HCT116 (cell line): ENCODE measurements at regions not wholly inside any gene's neighbourhood (a gene's known extent, or its start where the extent isn't known, plus 50 kb on each side); places are given as distances from the start of the nearest gene placed in this dataset.

ENCODE experiments used
- ATAC-seq: fragments of 200-7000 bp; cut with Tn5 transposase; 2 replicates; pipeline ENCODE4 v1.9.1; 2020; ENCODE audit warnings: mild to moderate bottlenecking, moderate library complexity
- BruUV-seq: library from RNA; stranded (reverse); fragments of 400-500 nt; replicated peaks from 2 replicates; lab custom pipeline; 2021; lab: Mats Ljungman, UMichigan
- CTCF ChIA-PET: fragments of 300-600 bp; sonication (Branson Sonifier 250); formaldehyde crosslinking; loops from one replicate; lab custom pipeline; 2021; ENCODE audit warnings: antibody characterized with exemption; lab: Charles Lee
- POLR2A ChIA-PET: fragments of 300-600, 350-600 bp; sonication (Branson Sonifier 250); formaldehyde crosslinking; loops from one replicate; lab custom pipeline; 2021; ENCODE audit warnings: antibody characterized with exemption; lab: Charles Lee
- RAD21 ChIA-PET, 2 experiments: fragments of 300-600 bp; sonication (Branson Sonifier 250); formaldehyde crosslinking; loops; one replicate each; lab custom pipeline; 2023; ENCODE audit warnings: low total read pairs in 2 of 2; ENCODE audit not compliant: uncharacterized antibody in 2 of 2, unreplicated experiment in 2 of 2, low non-redundant PET in 1 of 2; lab: Charles Lee
- DNase-seq: peaks from one replicate; pipeline ENCODE4 v3.0.0-alpha.2; 2010; ENCODE audit warnings: low read depth, low spot score
- H2AFZ ChIP-seq: fragments of 200-600 bp; shearing (Covaris generic), sonication (generic); 2 replicates; pipeline ENCODE4 v1.6.1; 2017; ENCODE audit warnings: low read depth, mixed run types, mixed read lengths, antibody characterized with exemption, low read length; ENCODE audit not compliant: poor library complexity, severe bottlenecking
- H3K27ac ChIP-seq: 2 replicates; pipeline ENCODE4 v1.5.1; 2012; ENCODE audit warnings: low read depth, low read length
- H3K27me3 ChIP-seq: fragments of 200-600 bp; sonication (generic); 2 replicates; pipeline ENCODE4 v1.6.1; 2016; ENCODE audit warnings: mixed run types, low read length, mixed read lengths; ENCODE audit not compliant: insufficient read depth
- H3K36me3 ChIP-seq, 2 experiments: fragments of 200-500 bp in 1 of 2; fragments of 200-600 bp in 1 of 2; sonication (Bioruptor generic) in 1 of 2; sonication (generic) in 1 of 2; 2 replicates each; pipeline versions ENCODE4 v1.5.1 to v1.6.1; 2014 to 2016; ENCODE audit warnings: low read length in 2 of 2, inconsistent platforms in 1 of 2, mixed read lengths in 1 of 2, mixed run types in 1 of 2; ENCODE audit not compliant: insufficient read depth in 2 of 2, control insufficient read depth in 1 of 2
- H3K4me1 ChIP-seq, 2 experiments: fragments of 200-600 bp in 1 of 2; sonication (generic) in 1 of 2; 2 replicates each; pipeline versions ENCODE4 v1.5.1 to v1.6.1; 2012 to 2017; ENCODE audit warnings: low read length in 2 of 2, inconsistent platforms in 1 of 2, mild to moderate bottlenecking in 1 of 2, mixed read lengths in 1 of 2, mixed run types in 1 of 2, moderate library complexity in 1 of 2; ENCODE audit not compliant: insufficient read depth in 2 of 2, control insufficient read depth in 1 of 2
- H3K4me2 ChIP-seq: fragments of 200-600 bp; sonication (generic); 2 replicates; pipeline ENCODE4 v1.6.1; 2017; ENCODE audit warnings: mixed run types, low read length, mixed read lengths
- H3K4me3 ChIP-seq, 2 experiments: fragments of 200-600 bp in 1 of 2; sonication (generic) in 1 of 2; replicated peaks in 1 of 2; 2 replicates each; pipeline ENCODE4 v1.5.1; 2011 to 2016; ENCODE audit warnings: low read length in 2 of 2, control low read depth in 1 of 2, low read depth in 1 of 2, mild to moderate bottlenecking in 1 of 2, mixed read lengths in 1 of 2, mixed run types in 1 of 2
- H3K79me2 ChIP-seq: fragments of 200-600 bp; sonication (generic); 2 replicates; pipeline ENCODE4 v1.6.1; 2017; ENCODE audit warnings: mild to moderate bottlenecking, mixed run types, low read length, moderate library complexity, mixed read lengths; ENCODE audit not compliant: insufficient read depth
- H3K9ac ChIP-seq: fragments of 200-600 bp; sonication (generic); 2 replicates; pipeline ENCODE4 v1.6.1; 2016; ENCODE audit warnings: low read length, mixed read lengths
- H3K9me2 ChIP-seq: fragments of 200-600 bp; sonication (generic), shearing (Covaris generic); 2 replicates; pipeline ENCODE4 v1.6.1; 2017; ENCODE audit warnings: mixed run types, mild to moderate bottlenecking, moderate library complexity; ENCODE audit not compliant: insufficient read depth
- H3K9me3 ChIP-seq, 2 experiments: fragments of 200-500 bp in 1 of 2; fragments of 200-600 bp in 1 of 2; sonication (Bioruptor generic) in 1 of 2; sonication (generic) in 1 of 2; 2 replicates each; pipeline ENCODE4 v1.6.1; 2014 to 2017; ENCODE audit warnings: low read length in 2 of 2, mixed read lengths in 2 of 2, inconsistent platforms in 1 of 2, low read depth in 1 of 2, mild to moderate bottlenecking in 1 of 2, mixed run types in 1 of 2, moderate library complexity in 1 of 2; ENCODE audit not compliant: control insufficient read depth in 1 of 2, insufficient read depth in 1 of 2
- H4K20me1 ChIP-seq: fragments of 200-600 bp; sonication (generic), shearing (Covaris generic); 2 replicates; pipeline ENCODE4 v1.6.1; 2017; ENCODE audit warnings: mixed run types, mild to moderate bottlenecking, moderate library complexity; ENCODE audit not compliant: insufficient read depth
- EGR1 ChIP-seq: IDR thresholded peaks from 2 replicates; pipeline ENCODE4 v1.6.1; 2012; ENCODE audit warnings: low read depth
- ELF1 ChIP-seq: IDR thresholded peaks from 2 replicates; pipeline ENCODE4 v1.6.1; 2012; ENCODE audit warnings: low read depth, borderline replicate concordance
- EZH2 ChIP-seq: fragments of 200-600 bp; sonication (generic); IDR thresholded peaks from 2 replicates; pipeline ENCODE4 v1.6.1; 2017; ENCODE audit warnings: antibody characterized with exemption, mixed run types
- EZH2phosphoT487 ChIP-seq: fragments of 200-600 bp; IDR thresholded peaks from 2 replicates; pipeline ENCODE4 v1.6.1; 2018; ENCODE audit warnings: antibody characterized with exemption, borderline replicate concordance
- FOSL1 ChIP-seq: IDR thresholded peaks from 2 replicates; pipeline ENCODE4 v1.6.1; 2012; ENCODE audit warnings: low read depth
- POLR2AphosphoS5 ChIP-seq: IDR thresholded peaks from 2 replicates; pipeline ENCODE4 v1.6.1; 2011; ENCODE audit warnings: mild to moderate bottlenecking, low read depth, low read length, moderate library complexity
- RAD21 ChIP-seq: IDR thresholded peaks from 2 replicates; pipeline ENCODE4 v1.6.1; 2012; ENCODE audit warnings: low read depth, mild to moderate bottlenecking
- REST ChIP-seq: IDR thresholded peaks from 2 replicates; pipeline ENCODE4 v1.6.1; 2012; ENCODE audit warnings: low read depth
- SIN3A ChIP-seq: IDR thresholded peaks from 2 replicates; pipeline ENCODE4 v1.6.1; 2012; ENCODE audit warnings: low read depth
- SRF ChIP-seq: IDR thresholded peaks from 2 replicates; pipeline ENCODE4 v1.6.1; 2012; ENCODE audit warnings: low read depth
- ZBTB33 ChIP-seq: IDR thresholded peaks from 2 replicates; pipeline ENCODE4 v1.6.1; 2011; ENCODE audit warnings: mild to moderate bottlenecking, low read length, moderate library complexity; ENCODE audit not compliant: insufficient replicate concordance; ENCODE audit errors: extremely low read depth
- ZFX ChIP-seq: fragments of 450-650 bp; IDR thresholded peaks from 2 replicates; pipeline ENCODE4 v1.6.1; 2017
- ZNF274 ChIP-seq: fragments of 200-500 bp; sonication (Bioruptor generic); IDR thresholded peaks from 2 replicates; pipeline ENCODE4 v1.6.1; 2014; ENCODE audit warnings: mild to moderate bottlenecking, low read depth, low read length, inconsistent platforms
- intact Hi-C: fragments of 100-400 bp; cut with micrococcal nuclease; formaldehyde crosslinking; loops from 2 replicates; pipeline ENCODE4 v1.10.0; 2022

DNA sequence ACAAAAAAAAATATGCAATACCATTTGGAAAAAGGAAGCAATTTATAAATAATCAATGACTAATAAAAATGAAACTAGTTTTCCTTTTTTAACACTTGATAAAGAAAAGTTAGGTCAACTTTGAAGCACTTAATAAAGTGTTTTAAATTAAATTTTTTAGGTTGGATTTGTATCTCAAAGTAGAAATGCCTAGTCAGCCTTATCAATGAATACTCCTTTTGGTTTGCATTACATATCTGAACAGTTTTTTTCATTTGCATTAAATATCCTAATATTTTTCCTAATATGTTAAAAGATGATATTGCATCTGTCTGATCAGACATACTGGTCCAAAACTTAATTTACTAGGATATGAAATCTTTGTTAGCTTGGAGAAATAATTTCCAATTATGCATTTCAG, 155.8 kb upstream of the ZFP42 start:
- no peaks in the 10 kb centered on the region for H3K79me2 ChIP-seq
- H3K36me3 ChIP-seq, result no peaks in the 10 kb centered on the region
- no TSS peak for BruUV-seq
- no peak overlapping the region for H3K27ac ChIP-seq
- H3K9me2 ChIP-seq, result no peaks in the 10 kb centered on the region
- H3K4me3 ChIP-seq, result no peak overlapping the region
- no peak overlapping the region for H3K9ac ChIP-seq
- TF ChIP-seq POLR2AphosphoS5 (no peak), ELF1 (no peak), EZH2 (no peak), FOSL1 (no peak), ZFX (no peak), EGR1 (no peak)
- no peaks in the 10 kb centered on the region for H3K4me1 ChIP-seq
- no peaks in the 10 kb centered on the region for H4K20me1 ChIP-seq
- ChIA-PET CTCF (no interaction called here), RAD21 (no interaction called here), POLR2A (no interaction called here)
- ATAC-seq (no peak), DNase-seq (no peak)
- intact Hi-C loops, result no loop called here
- no peak overlapping the region for H3K4me2 ChIP-seq
- no peaks in the 10 kb centered on the region for H3K27me3 ChIP-seq
- no peak overlapping the region for H2AFZ ChIP-seq
- H3K9me3 ChIP-seq, result no peaks in the 10 kb centered on the region

DNA sequence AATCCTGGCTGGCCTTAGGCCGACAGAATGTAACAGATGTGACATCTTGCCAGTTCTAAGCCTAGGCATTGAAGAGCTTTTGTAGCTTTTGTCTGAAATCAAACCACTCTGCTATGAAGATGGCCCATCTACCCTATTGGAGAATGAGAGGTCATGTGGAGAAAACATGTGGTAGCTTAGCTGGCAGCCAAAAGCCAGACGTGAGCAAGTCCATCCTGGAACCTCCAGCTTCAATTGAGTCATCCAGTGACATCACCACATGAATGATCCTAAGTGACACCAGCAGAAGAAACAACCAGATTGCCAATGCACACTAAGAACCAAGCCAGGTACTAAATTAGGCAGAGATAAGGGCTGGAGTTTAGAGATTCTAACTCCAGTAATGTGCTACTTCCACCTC, 154.8 kb upstream of the ZFP42 start:
- intact Hi-C loops, result no loop called here
- Histone ChIP-seq H2AFZ (no peak overlapping the region), H3K79me2 (no peaks in the 10 kb centered on the region), H4K20me1 (no peaks in the 10 kb centered on the region), H3K9me2 (no peaks in the 10 kb centered on the region), H3K4me2 (no peak overlapping the region), H3K4me1 (no peaks in the 10 kb centered on the region), H3K9me3 (no peaks in the 10 kb centered on the region), H3K27me3 (no peaks in the 10 kb centered on the region), H3K4me3 (no peak overlapping the region), H3K27ac (no peak overlapping the region), H3K9ac (no peak overlapping the region), H3K36me3 (no peaks in the 10 kb centered on the region)
- RAD21 ChIA-PET, result no interaction called here
- BruUV-seq, result no TSS peak
- TF ChIP-seq POLR2AphosphoS5 (no peak), ELF1 (no peak), SRF (no peak), SIN3A (no peak), EZH2phosphoT487 (no peak), ZBTB33 (no peak), REST (no peak), EGR1 (no peak), ZNF274 (no peak), RAD21 (no peak)
- CTCF ChIA-PET, result no interaction called here
- POLR2A ChIA-PET, result no interaction called here
- no peak for DNase-seq
- ATAC-seq, result no peak
